Spleen (tissue), 11 donors: ENCODE measurements at regions not wholly inside any gene's neighbourhood (a gene's known extent, or its start where the extent isn't known, plus 50 kb on each side); places are given as distances from the start of the nearest gene placed in this dataset.

Source experiments
- DNase-seq: peaks from one replicate; pipeline ENCODE4 v3.0.0-alpha.2; 2020
- H3K27ac ChIP-seq, 8 donors: fragments of 200-600 bp; sonication (generic) in 7 of 8; 1 replicate in 4 of 8; 2 replicates in 4 of 8; pipeline versions ENCODE4 v1.5.0 to v1.8.0; 2016 to 2021; ENCODE audit warnings: inconsistent platforms in 4 of 8, mild to moderate bottlenecking in 4 of 8, moderate library complexity in 1 of 8
- H3K27me3 ChIP-seq, 7 donors: fragments of 200-600 bp; sonication (generic) in 6 of 7; replicated peaks in 1 of 7; 1 replicate in 4 of 7; 2 replicates in 3 of 7; pipeline versions ENCODE4 v1.5.0 to v1.8.0; 2016 to 2021; ENCODE audit warnings: inconsistent platforms in 3 of 7, mild to moderate bottlenecking in 1 of 7
- H3K36me3 ChIP-seq, 6 donors: fragments of 200-600 bp; sonication (generic) in 5 of 6; 1 replicate in 4 of 6; 2 replicates in 2 of 6; pipeline versions ENCODE4 v1.5.0 to v1.8.0; 2016 to 2021; ENCODE audit warnings: inconsistent platforms in 2 of 6
- H3K4me1 ChIP-seq, 6 donors: fragments of 200-600 bp; sonication (generic) in 5 of 6; 1 replicate in 3 of 6; 2 replicates in 3 of 6; pipeline versions ENCODE4 v1.5.0 to v1.8.0; 2016 to 2021; ENCODE audit warnings: inconsistent platforms in 3 of 6
- H3K4me3 ChIP-seq, 8 donors: fragments of 200-600 bp; sonication (generic) in 7 of 8; 1 replicate in 4 of 8; 2 replicates in 4 of 8; pipeline versions ENCODE4 v1.5.0 to v1.8.0; 2016 to 2021; ENCODE audit warnings: inconsistent platforms in 4 of 8, mild to moderate bottlenecking in 4 of 8, moderate library complexity in 2 of 8
- H3K9me3 ChIP-seq, 8 donors: fragments of 200-600 bp; sonication (generic) in 7 of 8; 1 replicate in 4 of 8; 2 replicates in 4 of 8; pipeline versions ENCODE4 v1.5.0 to v1.8.0; 2016 to 2021; ENCODE audit warnings: inconsistent platforms in 4 of 8
- POLR2A ChIP-seq, 3 donors: fragments of 450-650 bp; IDR thresholded peaks; one replicate each; pipeline ENCODE4 v1.5.1; 2017; ENCODE audit warnings: antibody characterized with exemption in 3 of 3, mild to moderate bottlenecking in 1 of 3
- POLR2AphosphoS5 ChIP-seq, 3 donors: sonication (generic); formaldehyde crosslinking; IDR thresholded peaks; one replicate each; pipeline ENCODE4 v1.5.1; 2017; ENCODE audit warnings: antibody characterized with exemption in 3 of 3
- WGBS, 5 donors: extraction: QIAGEN DNeasy Blood & Tissue Kit in 3 of 5; methylation state at CpG; one replicate each; pipeline versions ENCODE4 v1.1.5 to v1.1.7; 2013 to 2018; 5-methylcytosine and 5-hydroxymethylcytosine counted together
- intact Hi-C: fragments of 100-400 bp; cut with DNase I; formaldehyde crosslinking; loops from one replicate; pipeline ENCODE4 v1.15.0; 2023; ENCODE audit warnings: low total_unique reads
- TF ChIP-seq, protein P1 (sequence below), 11 experiments: fragments of 200-600 bp in 7 of 11; fragments of 450-650 bp in 4 of 11; sonication (generic) in 4 of 11; IDR thresholded peaks in 8 of 11; conservative IDR thresholded peaks in 3 of 11; 1 replicate in 7 of 11; 2 replicates in 4 of 11; pipeline versions ENCODE4 v1.4.0 to v1.8.0; 2016 to 2021; ENCODE audit warnings: antibody characterized with exemption in 11 of 11, inconsistent platforms in 4 of 11, mild to moderate bottlenecking in 1 of 11
- donor health status: healthy with polysubstance abuse.
- donor health status: DM: no; HTN: no; CAD: no; lungs with moderate emphysema.
- donor health status: DM: no; HTN: no; CAD: no.
- donor health status: Bipolar disorder and iron deficiency.
- donor health status: healthy.
- donor health status: DM: no; HTN: no; CAD: no.
- donor health status: DM: yes; HTN: yes; CAD: no.

DNA sequence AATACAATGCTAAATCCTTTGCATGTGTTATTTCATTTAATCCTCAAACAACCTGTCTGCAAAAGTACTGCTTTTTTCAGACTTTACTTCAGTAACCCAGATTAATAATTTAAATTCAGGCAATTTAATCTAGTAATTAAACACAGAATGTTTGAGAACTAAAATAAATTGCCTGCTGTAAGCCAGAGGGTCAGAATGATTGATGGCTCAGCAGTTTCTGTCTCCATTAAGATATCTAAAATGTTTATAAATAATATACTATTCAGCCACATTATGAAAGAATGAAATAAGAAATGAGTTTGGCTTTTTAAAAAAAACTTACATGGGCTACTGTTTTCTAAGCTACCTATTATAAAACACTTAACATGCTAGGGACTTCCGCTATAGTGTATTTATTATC, 846.0 kb downstream of the FAM181B start:
- Histone ChIP-seq H3K27me3 (no peaks in the 10 kb centered on the region), H3K9me3 (peaks cover 0 to 13% (median 0%) of the 10 kb centered on the region in 8 donors), H3K36me3 (no peaks in the 10 kb centered on the region), H3K4me1 (no peaks in the 10 kb centered on the region), H3K27ac (no peak overlapping the region), H3K4me3 (no peak overlapping the region)
- intact Hi-C loops: no loop called here
- DNase-seq: no peak
- 97 to 100% (median 100%) methylated on average over 1 of the region's 1 CpG for WGBS, 5 donors
- no peak for TF ChIP-seq POLR2AphosphoS5 (IDR thresholded peaks at IDR 0.05)

GRCh38 chr11:81886406-81887075, 847.1 kb downstream of the FAM181B start:
- intact Hi-C loops: no loop called here
- DNase-seq: no peak
- no peaks in the 10 kb centered on the region for H3K4me1 ChIP-seq
- no peak overlapping the region for H3K27ac ChIP-seq
- 63 to 88% (median 83%) methylated on average over 2 of the region's 2 CpGs for WGBS, 5 donors
- TF ChIP-seq, protein P1, sequence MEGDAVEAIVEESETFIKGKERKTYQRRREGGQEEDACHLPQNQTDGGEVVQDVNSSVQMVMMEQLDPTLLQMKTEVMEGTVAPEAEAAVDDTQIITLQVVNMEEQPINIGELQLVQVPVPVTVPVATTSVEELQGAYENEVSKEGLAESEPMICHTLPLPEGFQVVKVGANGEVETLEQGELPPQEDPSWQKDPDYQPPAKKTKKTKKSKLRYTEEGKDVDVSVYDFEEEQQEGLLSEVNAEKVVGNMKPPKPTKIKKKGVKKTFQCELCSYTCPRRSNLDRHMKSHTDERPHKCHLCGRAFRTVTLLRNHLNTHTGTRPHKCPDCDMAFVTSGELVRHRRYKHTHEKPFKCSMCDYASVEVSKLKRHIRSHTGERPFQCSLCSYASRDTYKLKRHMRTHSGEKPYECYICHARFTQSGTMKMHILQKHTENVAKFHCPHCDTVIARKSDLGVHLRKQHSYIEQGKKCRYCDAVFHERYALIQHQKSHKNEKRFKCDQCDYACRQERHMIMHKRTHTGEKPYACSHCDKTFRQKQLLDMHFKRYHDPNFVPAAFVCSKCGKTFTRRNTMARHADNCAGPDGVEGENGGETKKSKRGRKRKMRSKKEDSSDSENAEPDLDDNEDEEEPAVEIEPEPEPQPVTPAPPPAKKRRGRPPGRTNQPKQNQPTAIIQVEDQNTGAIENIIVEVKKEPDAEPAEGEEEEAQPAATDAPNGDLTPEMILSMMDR (IDR thresholded peaks at IDR 0.05 in 8 of 11, conservative IDR thresholded peaks at IDR 0.05 in 3 of 11): no peak
- no peak for TF ChIP-seq POLR2AphosphoS5 (IDR thresholded peaks at IDR 0.05)
- no peak for TF ChIP-seq POLR2A (IDR thresholded peaks at IDR 0.05)
- H3K36me3 ChIP-seq: no peaks in the 10 kb centered on the region
- H3K9me3 ChIP-seq: peaks cover 0 to 13% (median 0%) of the 10 kb centered on the region in 8 donors
- H3K27me3 ChIP-seq: no peaks in the 10 kb centered on the region
- H3K4me3 ChIP-seq: no peak overlapping the region

DNA sequence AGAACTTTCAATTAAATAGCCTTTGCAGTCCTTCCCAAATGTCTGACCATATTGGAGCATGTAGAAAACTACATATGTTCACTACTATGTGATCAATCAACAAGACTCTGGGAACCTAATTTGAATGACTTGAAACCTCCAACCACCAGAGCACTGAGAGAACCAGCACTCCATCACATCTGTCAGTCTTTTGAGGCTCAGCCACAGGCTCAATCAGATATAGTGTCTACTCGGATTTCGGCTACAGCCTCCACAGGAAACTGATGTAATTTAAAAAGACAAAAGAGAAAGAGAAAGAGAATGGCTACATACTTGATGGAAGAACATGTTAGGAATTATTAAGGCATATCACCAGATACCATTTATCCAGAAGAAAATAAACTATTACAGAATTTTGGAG, 859.0 kb downstream of the FAM181B start:
- WGBS, 5 donors: 2 to 39% (median 15%) methylated on average over 2 of the region's 2 CpGs
- intact Hi-C loops: no loop called here
- DNase-seq: no peak
- Histone ChIP-seq H3K27ac (no peak overlapping the region), H3K27me3 (no peaks in the 10 kb centered on the region), H3K36me3 (no peaks in the 10 kb centered on the region), H3K4me3 (no peak overlapping the region), H3K4me1 (peaks cover 0 to 28% (median 7%) of the 10 kb centered on the region in 6 donors), H3K9me3 (no peaks in the 10 kb centered on the region)
- TF ChIP-seq, protein P1 (IDR thresholded peaks at IDR 0.05 in 8 of 11, conservative IDR thresholded peaks at IDR 0.05 in 3 of 11): no peak
- TF ChIP-seq POLR2AphosphoS5 (IDR thresholded peaks at IDR 0.05) (no peak), POLR2A (IDR thresholded peaks at IDR 0.05) (no peak)

- no peak for DNase-seq
These were observed 862.8 kb downstream of the FAM181B start for GRCh38 chr11:81870815-81871214.

More at GRCh38 chr11:81870815-81871214, 862.8 kb downstream of the FAM181B start:
- Histone ChIP-seq H3K4me1 (peaks cover 6 to 46% (median 20%) of the 10 kb centered on the region in 6 donors), H3K36me3 (no peaks in the 10 kb centered on the region), H3K27ac (peak overlapping the region; percentile 30 to 83 (median 70)), H3K27me3 (no peaks in the 10 kb centered on the region), H3K9me3 (peaks cover 0 to 4% (median 0%) of the 10 kb centered on the region in 8 donors), H3K4me3 (no peak overlapping the region)
- 42 to 94% (median 67%) methylated on average over 2 of the region's 2 CpGs for WGBS, 5 donors
- intact Hi-C loops: no loop called here
- TF ChIP-seq POLR2A (IDR thresholded peaks at IDR 0.05) (no peak), POLR2AphosphoS5 (IDR thresholded peaks at IDR 0.05) (no peak)
- TF ChIP-seq, protein P1 (IDR thresholded peaks at IDR 0.05 in 8 of 11, conservative IDR thresholded peaks at IDR 0.05 in 3 of 11): no peak
